OCI-LY3 (cell line): ENCODE measurements at regions not wholly inside any gene's neighbourhood (a gene's known extent, or its start where the extent isn't known, plus 50 kb on each side); places are given as distances from the start of the nearest gene placed in this dataset.

Experiments
- H2AFZ ChIP-seq: fragments of 200-600, 300-600 bp; shearing (Covaris generic); 2 replicates; pipeline ENCODE4 v1.6.0; 2014; ENCODE audit warnings: antibody characterized with exemption, low read depth, low read length
- H3K27ac ChIP-seq: fragments of 200-600, 300-600 bp; sonication (generic); 2 replicates; pipeline ENCODE4 v1.5.1; 2014; ENCODE audit warnings: mild to moderate bottlenecking, low read length, moderate library complexity, mixed read lengths
- H3K27me3 ChIP-seq: fragments of 200-600, 300-600 bp; sonication (generic); 2 replicates; pipeline ENCODE4 v1.6.1; 2014; ENCODE audit warnings: low read depth, low read length, mixed read lengths
- H3K36me3 ChIP-seq: fragments of 200-600, 300-600 bp; sonication (generic); replicated peaks from 2 replicates; pipeline ENCODE3; 2014; ENCODE audit warnings: low read depth, low read length, mixed read lengths
- H3K4me1 ChIP-seq: fragments of 300-600, 200-600 bp; sonication (generic); 2 replicates; pipeline ENCODE4 v1.6.1; 2014; ENCODE audit warnings: low read length, mixed read lengths
- H3K4me2 ChIP-seq: fragments of 200-600, 300-600 bp; sonication (generic); 2 replicates; pipeline ENCODE4 v1.6.1; 2014; ENCODE audit warnings: low read length, mixed read lengths
- H3K4me3 ChIP-seq: fragments of 300-600, 200-600 bp; sonication (generic); 2 replicates; pipeline ENCODE4 v1.5.1; 2014; ENCODE audit warnings: antibody characterized with exemption, mild to moderate bottlenecking, low read length, moderate library complexity
- H3K79me2 ChIP-seq: fragments of 300-600, 200-600 bp; shearing (Covaris generic); 2 replicates; pipeline ENCODE4 v1.6.1; 2014; ENCODE audit warnings: mild to moderate bottlenecking, low read length, mixed read lengths
- H3K9ac ChIP-seq: fragments of 300-600, 200-600 bp; shearing (Covaris generic); 2 replicates; pipeline ENCODE4 v1.6.0; 2014; ENCODE audit warnings: mild to moderate bottlenecking, low read length, moderate library complexity
- H3K9me3 ChIP-seq: fragments of 200-600, 300-600 bp; shearing (Covaris generic); 2 replicates; pipeline ENCODE4 v1.6.1; 2014; ENCODE audit warnings: low read length, mixed read lengths; ENCODE audit not compliant: insufficient read depth
- H4K20me1 ChIP-seq: fragments of 200-600, 300-600 bp; sonication (generic); 2 replicates; pipeline ENCODE4 v1.6.1; 2016; ENCODE audit warnings: low read length, mixed read lengths; ENCODE audit not compliant: insufficient read depth
- EZH2phosphoT487 ChIP-seq: fragments of 200-600 bp; shearing (Covaris generic); IDR thresholded peaks from 2 replicates; pipeline ENCODE4 v1.6.1; 2018; ENCODE audit warnings: antibody characterized with exemption, mixed run types, low read depth
- TF ChIP-seq, protein P1 (sequence below): fragments of 200-600, 300-600 bp; sonication (generic); IDR thresholded peaks from 2 replicates; pipeline ENCODE4 v1.5.1; 2014; ENCODE audit warnings: antibody characterized with exemption, low read length, low read depth

DNA sequence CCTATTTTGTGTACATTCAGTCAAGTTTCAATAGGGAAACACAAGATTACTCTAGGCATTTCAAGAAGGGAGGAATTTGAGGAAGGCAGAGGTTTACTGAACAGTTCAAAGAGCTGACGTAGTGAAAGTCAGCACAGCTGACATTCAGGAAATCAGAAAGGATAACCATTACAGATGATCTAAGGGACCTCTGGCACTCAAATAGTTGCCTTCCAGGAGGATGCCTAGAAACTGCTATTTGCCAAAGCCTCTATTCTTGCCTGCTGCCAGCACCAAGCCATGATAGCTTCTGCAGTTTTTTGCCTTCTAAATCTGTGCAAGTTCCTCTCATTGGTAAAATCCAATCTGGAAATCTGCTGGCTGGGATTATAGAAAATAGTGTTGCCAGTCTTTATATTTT is 373.1 kb downstream of the CSNK1G3 start:
- 0 out of 2 replicates have a peak, but pooled peaks cover 3% of the 10 kb centered on the region for H3K4me1 ChIP-seq
- no peak overlapping the region for H2AFZ ChIP-seq
- H3K4me2 ChIP-seq: no peak overlapping the region
- H3K27me3 ChIP-seq: no peaks in the 10 kb centered on the region
- H4K20me1 ChIP-seq: no peaks in the 10 kb centered on the region
- H3K9me3 ChIP-seq: no peaks in the 10 kb centered on the region
- no peaks in the 10 kb centered on the region for H3K79me2 ChIP-seq
- H3K36me3 ChIP-seq: no peaks in the 10 kb centered on the region
- no peak for TF ChIP-seq EZH2phosphoT487
- TF ChIP-seq, protein P1, sequence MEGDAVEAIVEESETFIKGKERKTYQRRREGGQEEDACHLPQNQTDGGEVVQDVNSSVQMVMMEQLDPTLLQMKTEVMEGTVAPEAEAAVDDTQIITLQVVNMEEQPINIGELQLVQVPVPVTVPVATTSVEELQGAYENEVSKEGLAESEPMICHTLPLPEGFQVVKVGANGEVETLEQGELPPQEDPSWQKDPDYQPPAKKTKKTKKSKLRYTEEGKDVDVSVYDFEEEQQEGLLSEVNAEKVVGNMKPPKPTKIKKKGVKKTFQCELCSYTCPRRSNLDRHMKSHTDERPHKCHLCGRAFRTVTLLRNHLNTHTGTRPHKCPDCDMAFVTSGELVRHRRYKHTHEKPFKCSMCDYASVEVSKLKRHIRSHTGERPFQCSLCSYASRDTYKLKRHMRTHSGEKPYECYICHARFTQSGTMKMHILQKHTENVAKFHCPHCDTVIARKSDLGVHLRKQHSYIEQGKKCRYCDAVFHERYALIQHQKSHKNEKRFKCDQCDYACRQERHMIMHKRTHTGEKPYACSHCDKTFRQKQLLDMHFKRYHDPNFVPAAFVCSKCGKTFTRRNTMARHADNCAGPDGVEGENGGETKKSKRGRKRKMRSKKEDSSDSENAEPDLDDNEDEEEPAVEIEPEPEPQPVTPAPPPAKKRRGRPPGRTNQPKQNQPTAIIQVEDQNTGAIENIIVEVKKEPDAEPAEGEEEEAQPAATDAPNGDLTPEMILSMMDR: no peak
- no peak overlapping the region for H3K4me3 ChIP-seq
- no peak overlapping the region for H3K9ac ChIP-seq
- no peak overlapping the region for H3K27ac ChIP-seq

DNA sequence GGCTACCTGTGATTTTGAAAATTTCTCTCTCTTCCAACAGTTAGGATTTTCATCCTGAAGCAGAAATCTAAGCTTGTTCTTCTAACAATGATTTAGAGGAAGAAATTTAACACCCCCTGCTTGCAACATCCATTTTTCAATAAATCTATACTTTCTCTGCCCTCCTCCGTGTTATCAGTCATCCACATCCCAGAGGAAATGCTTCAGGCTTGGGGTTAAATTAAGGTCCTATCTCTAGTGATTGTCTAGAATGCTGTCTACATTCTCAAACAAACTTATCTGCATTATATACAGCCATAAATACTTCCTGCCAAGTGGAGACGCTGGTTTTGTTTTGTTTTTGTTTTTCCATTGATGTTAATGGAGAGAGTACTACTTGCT is 371.0 kb downstream of the CSNK1G3 start:
- no peaks in the 10 kb centered on the region for H3K36me3 ChIP-seq
- H3K4me1 ChIP-seq: 0 out of 2 replicates have a peak, but pooled peaks cover 3% of the 10 kb centered on the region
- no peak for TF ChIP-seq EZH2phosphoT487
- TF ChIP-seq, protein P1: no peak
- no peaks in the 10 kb centered on the region for H3K27me3 ChIP-seq
- H3K79me2 ChIP-seq: no peaks in the 10 kb centered on the region
- H3K9ac ChIP-seq: no peak overlapping the region
- no peak overlapping the region for H2AFZ ChIP-seq
- no peak overlapping the region for H3K4me3 ChIP-seq
- H3K9me3 ChIP-seq: no peaks in the 10 kb centered on the region
- H3K4me2 ChIP-seq: no peak overlapping the region
- H4K20me1 ChIP-seq: no peaks in the 10 kb centered on the region
- no peak overlapping the region for H3K27ac ChIP-seq

DNA sequence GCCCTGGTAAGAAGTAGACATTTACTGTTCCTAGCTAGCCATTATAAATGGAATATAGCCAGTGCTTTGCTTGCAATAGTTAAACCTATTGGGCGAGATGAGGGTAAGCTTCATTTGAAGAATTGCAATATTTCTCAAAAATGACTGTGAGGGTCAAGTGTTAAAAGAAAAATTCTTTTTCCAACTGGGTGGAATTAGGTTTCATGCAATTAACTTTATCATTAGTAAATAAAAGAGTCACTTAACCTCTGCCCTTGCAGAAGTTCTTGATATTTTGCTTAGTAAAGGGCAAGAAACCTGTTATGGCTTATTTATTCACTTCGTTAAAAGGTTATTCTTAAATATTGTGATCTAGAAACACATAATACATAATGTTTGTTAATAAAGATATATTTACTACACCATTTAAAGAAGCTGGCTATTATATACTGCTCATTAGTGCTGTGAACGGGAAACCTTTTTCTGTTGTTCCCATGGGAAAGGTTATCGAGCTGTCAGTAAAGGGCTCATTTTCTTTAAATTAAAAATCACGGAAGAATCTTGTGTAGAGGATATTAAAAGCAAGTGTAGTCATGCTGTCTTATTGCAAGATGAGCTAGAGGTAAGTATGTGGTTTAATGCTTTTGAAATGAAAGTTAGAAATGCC is 370.5 kb downstream of the CSNK1G3 start:
- Histone ChIP-seq H3K36me3 (no peaks in the 10 kb centered on the region), H3K9ac (no peak overlapping the region), H3K27me3 (no peaks in the 10 kb centered on the region), H3K4me2 (no peak overlapping the region), H3K79me2 (no peaks in the 10 kb centered on the region), H3K9me3 (no peaks in the 10 kb centered on the region), H3K4me3 (no peak overlapping the region), H4K20me1 (no peaks in the 10 kb centered on the region), H3K4me1 (0 out of 2 replicates have a peak, but pooled peaks cover 3% of the 10 kb centered on the region), H3K27ac (no peak overlapping the region), H2AFZ (no peak overlapping the region)
- TF ChIP-seq EZH2phosphoT487: no peak
- TF ChIP-seq, protein P1: no peak

DNA sequence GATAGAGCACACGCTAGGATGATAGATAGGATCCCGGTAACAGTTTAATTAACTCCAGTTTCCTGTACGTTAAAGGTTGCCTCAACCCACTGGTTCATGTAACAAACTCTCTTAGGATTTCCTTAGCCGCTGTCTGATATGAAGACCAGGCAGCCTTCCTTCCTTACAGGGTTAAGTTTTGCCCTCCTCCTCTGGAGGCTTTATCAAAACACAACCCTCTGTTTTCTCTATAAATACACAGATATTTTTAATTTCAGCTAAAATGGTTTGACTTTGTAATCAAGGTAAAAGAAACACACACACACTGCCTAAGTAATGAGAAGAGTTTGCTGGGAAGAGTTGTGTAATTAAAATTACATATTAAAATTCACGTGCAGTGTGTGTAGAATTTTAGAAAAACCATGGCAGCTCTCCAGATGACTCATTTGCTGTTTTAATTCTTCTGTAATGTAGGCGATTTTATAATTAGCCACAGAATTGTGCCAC is 369.8 kb downstream of the CSNK1G3 start:
- Histone ChIP-seq H3K27ac (no peak overlapping the region), H3K4me2 (no peak overlapping the region; the same call in 1 of the 2 replicates), H2AFZ (no peak overlapping the region)

More for the DNA sequence above, 369.8 kb downstream of the CSNK1G3 start:
- H3K9ac ChIP-seq: no peak overlapping the region
- no peaks in the 10 kb centered on the region for H3K79me2 ChIP-seq
- TF ChIP-seq, protein P1: no peak
- no peak for TF ChIP-seq EZH2phosphoT487
- H3K36me3 ChIP-seq: no peaks in the 10 kb centered on the region
- H4K20me1 ChIP-seq: no peaks in the 10 kb centered on the region
- no peak overlapping the region for H3K4me3 ChIP-seq
- no peaks in the 10 kb centered on the region for H3K27me3 ChIP-seq
- no peaks in the 10 kb centered on the region for H3K9me3 ChIP-seq
- H3K4me1 ChIP-seq: 0 out of 2 replicates have a peak, but pooled peaks cover 3% of the 10 kb centered on the region
